OCI-LY1 (cell line): ENCODE measurements at regions not wholly inside any gene's neighbourhood (a gene's known extent, or its start where the extent isn't known, plus 50 kb on each side); places are given as distances from the start of the nearest gene placed in this dataset.

ENCODE experiments used
- EZH2 ChIP-seq: fragments of 200-600 bp; sonication (generic), shearing (Covaris generic); IDR thresholded peaks from 2 replicates; pipeline ENCODE4 v1.8.0; 2017; ENCODE audit warnings: borderline replicate concordance, mixed run types, mild to moderate bottlenecking, antibody characterized with exemption, low read length, moderate library complexity, mixed read lengths
- TF ChIP-seq, protein P1 (sequence below): fragments of 200-600 bp; sonication (generic), shearing (Covaris generic); IDR thresholded peaks from 2 replicates; pipeline ENCODE4 v1.5.1; 2017; ENCODE audit warnings: mild to moderate bottlenecking, antibody characterized with exemption, low read length, moderate library complexity, mixed read lengths

DNA sequence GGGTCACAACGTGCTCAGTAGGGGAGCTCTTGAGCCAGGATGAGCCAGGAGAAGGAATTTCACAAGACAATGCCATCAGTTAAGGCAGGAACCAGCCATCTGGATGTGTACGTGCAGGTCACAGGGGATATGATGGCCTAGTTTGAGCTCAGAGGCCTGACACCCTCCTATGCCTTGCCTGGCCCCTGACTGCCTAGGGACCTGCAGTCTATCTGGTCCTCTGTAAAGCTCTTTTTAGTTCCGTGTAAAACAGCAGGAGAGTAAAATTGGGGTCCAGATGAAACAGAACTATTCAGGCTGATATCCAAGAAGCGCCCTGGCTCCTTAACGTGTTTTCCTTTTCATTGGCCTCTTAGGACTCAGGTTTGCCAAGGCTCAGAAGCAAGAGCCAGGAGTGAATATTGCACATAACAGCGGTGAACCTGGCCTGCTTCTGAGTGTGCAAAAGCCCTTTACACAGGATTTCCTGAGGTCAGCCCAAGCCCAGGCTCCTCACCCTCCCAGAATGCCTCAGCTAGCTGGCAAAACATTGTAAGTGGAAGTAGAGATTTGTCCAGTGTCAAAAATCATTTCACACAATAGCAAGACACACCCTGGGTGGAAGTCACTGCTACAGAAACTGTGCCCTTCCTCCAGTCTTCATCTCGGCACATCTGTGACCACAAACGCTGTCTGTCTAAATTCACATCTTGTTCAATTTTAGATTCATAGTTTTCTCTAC lies 777.2 kb downstream of the UQCRFS1 start:
- TF ChIP-seq, protein P1, sequence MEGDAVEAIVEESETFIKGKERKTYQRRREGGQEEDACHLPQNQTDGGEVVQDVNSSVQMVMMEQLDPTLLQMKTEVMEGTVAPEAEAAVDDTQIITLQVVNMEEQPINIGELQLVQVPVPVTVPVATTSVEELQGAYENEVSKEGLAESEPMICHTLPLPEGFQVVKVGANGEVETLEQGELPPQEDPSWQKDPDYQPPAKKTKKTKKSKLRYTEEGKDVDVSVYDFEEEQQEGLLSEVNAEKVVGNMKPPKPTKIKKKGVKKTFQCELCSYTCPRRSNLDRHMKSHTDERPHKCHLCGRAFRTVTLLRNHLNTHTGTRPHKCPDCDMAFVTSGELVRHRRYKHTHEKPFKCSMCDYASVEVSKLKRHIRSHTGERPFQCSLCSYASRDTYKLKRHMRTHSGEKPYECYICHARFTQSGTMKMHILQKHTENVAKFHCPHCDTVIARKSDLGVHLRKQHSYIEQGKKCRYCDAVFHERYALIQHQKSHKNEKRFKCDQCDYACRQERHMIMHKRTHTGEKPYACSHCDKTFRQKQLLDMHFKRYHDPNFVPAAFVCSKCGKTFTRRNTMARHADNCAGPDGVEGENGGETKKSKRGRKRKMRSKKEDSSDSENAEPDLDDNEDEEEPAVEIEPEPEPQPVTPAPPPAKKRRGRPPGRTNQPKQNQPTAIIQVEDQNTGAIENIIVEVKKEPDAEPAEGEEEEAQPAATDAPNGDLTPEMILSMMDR = no peak
- TF ChIP-seq EZH2 = no peak
